ENCODE measurements at regions not wholly inside any gene's neighbourhood (a gene's known extent, or its start where the extent isn't known, plus 50 kb on each side); places are given as distances from the start of the nearest gene placed in this dataset.
A peak's percentile ranks its signal among the peaks of the same experiment; 100 is the strongest.
"Not testable (repeated sequence)": the region's sequence is repeated elsewhere in the genome, so short reads cannot be mapped to it uniquely, and the experiment has no call there.

DNA sequence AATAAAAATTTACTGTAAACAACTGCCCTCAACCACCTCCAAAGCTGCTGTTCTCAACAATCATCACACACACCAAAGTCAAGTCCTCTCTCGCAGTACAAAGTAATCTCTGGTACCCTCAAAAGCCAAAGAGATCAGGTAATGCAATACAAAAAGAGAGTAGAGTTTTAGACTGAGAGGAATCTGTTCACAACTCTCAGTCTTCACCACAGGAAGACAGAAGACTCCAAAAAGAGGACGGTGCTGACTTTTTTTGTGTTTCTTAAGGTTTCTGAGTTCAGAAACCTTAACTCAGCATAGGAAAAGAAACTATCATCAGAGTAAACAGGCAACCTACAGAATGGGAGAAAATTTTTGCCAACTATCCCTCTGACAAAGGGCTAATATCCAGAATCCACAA lies 1072.3 kb upstream of the DIAPH2 start:
- no peak for DNase-seq

DNA sequence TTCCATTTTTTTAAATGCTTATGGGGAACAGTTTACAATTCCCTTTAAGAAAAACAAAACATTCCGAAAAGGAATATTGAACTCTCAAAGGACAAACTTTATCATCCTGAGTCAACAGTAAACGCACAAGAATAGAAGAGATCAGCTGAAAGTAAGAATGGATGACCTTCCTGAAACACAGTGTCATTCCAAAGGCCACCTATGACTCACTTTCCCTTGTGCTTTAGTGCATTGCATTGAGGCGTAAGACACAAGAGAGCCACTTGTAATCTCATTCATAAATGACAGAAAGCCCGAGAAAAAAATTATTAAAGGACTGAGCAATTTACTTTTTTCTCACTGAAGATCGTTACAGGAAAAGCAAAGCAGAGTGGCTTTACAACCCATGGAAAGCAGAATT lies 1062.4 kb upstream of the DIAPH2 start:
- no peak for DNase-seq

DNA sequence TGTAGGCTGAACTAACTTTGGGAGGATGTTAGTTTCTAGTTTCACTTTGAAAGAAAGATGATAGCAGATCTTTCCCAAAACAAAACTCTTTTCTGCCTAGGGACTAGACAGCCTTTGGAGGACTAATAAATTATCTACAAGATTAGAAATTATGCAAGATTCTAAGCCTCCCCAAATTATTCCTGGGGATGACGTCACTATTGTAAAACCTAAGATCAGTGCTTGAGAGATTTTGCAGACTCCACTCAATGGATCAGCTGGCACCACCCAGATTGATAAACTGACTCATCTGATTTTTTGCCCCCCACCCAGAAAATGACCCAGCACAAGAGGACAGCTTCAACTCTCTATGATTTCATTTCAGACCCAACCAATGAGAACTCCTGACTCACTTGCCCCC lies 1057.9 kb upstream of the DIAPH2 start:
- DNase-seq, result no peak

DNA sequence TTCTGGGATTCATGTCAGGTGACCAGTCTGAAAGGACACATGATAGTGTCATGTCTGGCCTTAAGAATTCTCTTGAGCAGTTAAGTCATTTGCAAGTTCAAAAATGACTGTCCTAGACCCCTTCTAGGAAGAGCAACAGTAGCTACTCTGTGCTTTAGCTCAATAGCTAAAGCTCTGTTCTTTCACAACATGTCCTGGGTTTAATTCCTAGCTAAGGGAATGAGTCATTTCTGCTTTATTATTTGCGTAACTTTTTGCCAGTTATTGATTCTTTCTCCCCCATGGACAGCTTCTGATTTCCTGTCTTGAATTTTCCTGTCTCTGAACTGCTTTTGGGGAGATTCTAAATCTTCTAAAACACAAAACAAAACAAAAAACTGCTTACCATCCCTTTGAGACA lies 1055.8 kb upstream of the DIAPH2 start:
- no peak for DNase-seq

DNA sequence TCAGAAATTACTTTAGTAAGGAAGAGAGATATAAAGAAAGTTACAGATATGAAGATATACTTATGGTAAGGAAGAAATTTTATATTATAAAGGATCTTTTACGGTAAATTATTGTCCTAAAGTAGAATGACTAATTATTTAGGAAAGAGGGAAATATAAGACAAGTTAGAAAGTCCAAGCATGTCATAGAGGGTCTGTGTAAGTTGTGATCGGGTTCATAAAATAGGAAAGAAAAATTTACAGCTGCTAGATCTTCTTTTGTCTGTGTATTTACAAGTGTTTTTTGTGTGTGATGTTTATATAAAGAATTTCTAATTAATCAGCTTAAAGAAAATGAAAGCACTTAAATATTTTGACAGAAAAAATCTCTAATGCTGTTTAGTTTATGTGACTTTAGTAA lies 1054.9 kb upstream of the DIAPH2 start:
- DNase-seq, result peak; percentile 0

DNA sequence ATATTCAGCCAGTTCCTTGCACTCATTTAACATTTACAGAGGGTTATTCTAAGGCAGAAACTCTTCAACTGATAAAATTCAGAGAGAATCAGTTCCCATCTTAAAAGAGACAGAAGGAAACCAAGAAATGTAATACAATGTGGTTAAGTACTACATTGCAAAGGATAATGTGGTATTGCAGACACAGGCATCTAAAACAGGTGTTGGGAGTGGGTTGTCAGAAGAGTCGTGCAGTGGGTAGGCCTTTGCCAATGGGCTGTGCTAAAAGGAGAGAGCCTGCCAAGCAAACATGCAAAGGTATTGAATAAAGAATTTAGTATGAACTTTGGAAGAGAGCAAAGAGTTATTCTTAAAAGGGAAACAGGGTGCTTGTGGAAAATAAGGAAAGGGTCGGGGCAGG lies 1044.4 kb upstream of the DIAPH2 start:
- no peak for DNase-seq

DNA sequence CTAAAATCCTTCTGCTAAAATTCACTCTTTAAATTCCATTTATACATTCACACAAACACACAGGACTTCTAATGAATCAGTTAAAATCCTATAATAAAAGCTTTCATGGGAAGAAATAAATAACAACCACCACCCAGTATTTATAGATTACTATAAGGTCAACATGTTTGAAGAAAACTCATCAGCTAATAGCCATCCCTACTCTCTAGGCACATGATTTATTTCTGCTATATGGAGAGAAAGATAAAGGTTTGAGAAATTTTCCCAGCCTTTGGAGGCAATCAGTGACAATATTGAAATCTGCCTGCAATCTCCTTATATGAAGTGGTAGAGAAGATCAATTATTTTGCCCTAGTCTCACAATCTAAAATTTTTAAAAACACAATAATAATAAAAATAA lies 1038.9 kb upstream of the DIAPH2 start:
- DNase-seq, result no peak

DNA sequence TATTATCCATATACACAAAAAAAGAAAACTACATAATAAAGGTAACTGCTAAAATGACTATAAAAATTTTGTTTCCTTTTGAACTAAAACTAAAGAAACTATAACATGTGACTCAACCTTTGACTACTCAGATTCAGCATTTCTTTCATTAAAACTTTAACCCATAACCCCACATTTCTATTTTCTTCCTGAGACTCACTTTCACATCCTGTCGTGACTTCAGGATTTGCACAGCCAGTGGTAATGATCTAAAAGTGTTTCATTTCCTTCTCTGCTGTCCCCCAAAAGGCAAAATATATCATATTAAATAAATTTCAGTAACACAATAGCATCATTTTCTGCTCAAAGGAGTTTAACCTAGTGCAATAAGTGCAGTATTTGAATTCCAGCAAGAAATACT lies 1022.4 kb upstream of the DIAPH2 start:
- DNase-seq, result no peak

DNA sequence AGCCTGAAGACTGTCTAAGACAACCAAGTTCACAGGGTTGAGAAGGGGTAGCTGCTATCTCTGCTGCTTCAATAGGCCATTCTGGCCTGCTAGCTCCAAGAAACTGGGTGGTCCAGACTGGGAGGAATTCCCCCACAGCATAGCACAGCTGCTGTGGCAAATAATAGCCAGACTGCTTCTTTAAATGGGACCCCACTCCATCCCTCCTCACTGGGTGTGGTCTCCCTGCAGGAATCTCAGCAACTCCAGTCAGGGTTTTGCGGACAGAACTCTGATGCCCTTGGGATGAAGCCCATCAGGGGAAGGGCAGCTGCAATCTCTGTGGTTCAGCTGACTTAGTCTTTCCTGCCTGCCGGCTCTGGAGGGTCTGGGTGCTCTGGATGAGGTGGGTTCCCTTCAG lies 1018.6 kb upstream of the DIAPH2 start:
- DNase-seq, result no peak

DNA sequence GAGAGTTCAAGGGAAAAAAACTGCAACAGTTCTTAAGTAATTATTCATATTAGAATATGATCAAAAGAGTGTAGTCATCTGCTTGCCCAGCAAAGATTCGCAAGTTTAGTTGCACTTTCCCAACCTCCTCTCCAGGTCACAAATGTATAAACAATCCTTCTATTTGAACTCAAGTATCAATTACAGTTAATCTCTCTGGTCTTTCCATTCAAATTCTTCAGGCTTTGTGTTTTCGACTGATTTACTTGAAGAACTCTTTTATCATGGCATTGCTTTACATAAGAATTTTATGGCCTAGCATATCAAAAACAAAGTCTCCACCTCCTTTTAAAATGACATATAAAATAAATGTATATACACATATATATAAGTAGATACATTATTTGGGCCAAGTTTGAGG lies 1009.6 kb upstream of the DIAPH2 start:
- no peak for DNase-seq

DNA sequence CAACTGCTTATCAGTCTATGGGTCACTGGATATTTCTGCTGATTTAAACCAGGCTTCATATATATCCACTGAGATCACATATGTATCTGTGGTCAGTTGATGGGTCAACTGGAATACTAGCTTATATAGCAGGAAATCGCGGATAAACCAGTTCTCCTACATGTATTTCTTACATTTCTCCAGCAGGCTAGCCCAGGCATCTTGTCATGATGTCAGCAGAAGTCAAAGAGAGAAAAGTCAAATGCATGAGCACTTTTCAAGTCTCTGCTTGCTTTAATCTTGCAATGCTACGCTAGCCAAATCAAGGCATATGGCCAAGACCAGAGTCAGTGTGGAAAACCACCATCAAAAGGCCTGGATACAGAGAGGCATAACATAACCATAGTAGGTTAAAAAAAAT lies 1008.8 kb upstream of the DIAPH2 start:
- DNase-seq, result no peak

DNA sequence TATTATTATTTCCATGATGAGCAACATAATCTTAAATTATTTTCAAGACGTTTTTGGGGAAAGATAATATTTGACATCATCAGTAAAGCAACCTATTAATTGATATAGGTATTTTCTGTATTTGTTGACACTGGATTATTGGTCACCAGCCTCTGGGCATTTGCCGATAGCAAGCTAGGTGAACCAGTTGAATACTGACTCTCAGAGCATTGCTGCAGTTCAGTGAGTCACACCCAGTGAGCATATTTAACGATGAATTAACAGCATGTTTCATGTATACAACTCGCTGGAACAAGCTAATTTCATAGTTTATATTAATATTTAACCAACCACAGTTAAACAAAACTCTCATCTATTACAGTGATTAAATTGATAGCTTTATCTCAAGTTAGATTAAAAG lies 1006.0 kb upstream of the DIAPH2 start:
- DNase-seq, result no peak

DNA sequence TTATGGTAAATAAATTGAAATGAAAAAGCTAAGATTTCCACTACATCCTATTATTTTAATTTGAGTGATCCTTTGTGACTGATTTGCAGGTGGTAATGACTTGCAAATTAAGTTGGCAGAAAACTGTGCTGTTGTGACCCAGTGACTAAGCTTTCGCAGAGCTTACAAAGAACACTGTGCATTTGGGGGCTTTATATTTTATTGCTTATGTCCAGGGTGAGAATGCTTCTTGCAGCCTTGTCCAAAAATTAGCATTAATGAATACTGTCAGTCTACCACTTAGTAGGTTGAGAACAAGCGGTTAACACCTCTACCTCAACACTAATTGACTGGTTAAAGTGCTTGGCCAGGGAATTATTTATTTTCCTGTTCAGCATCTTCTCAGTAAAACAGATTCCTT lies 991.3 kb upstream of the DIAPH2 start:
- DNase-seq, result no peak

DNA sequence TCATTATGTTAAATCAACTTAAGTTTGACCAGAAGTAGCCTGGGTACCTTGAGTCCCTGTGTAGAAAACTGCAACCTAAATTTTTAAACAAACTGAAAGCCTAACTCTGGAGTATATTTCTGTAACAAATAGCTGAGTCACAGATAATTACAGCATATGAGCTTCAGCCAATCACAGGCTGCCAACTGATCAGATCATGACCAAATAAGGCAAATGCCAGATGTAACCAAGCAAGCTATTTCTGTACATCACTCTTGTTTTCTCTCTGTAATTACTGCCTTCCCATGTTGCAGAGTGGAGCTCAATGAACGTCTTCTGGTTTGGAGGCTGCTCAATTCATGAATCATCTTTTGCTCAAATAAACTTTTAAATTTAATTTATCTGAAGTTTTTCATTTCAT lies 980.9 kb upstream of the DIAPH2 start:
- DNase-seq, result no peak

DNA sequence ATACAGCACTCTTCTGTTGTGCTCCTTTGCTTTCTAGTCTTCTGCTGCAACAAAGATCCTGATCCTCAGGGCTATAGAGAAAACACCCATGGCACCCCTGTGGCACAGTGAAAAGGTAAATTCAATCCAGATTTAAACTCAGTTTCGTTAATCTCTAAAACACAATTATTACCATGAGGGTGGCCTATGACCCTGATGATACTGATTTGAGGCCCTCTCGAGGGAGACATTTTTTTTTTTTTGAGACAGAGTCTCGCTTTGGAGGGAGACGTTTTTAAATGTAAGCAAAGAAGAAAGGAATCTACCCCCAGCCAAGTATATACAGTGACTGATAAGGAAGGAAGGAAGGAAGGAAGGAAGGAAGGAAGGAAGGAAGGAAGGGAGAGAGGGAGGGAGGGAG lies 967.8 kb upstream of the DIAPH2 start:
- DNase-seq, result no peak

DNA sequence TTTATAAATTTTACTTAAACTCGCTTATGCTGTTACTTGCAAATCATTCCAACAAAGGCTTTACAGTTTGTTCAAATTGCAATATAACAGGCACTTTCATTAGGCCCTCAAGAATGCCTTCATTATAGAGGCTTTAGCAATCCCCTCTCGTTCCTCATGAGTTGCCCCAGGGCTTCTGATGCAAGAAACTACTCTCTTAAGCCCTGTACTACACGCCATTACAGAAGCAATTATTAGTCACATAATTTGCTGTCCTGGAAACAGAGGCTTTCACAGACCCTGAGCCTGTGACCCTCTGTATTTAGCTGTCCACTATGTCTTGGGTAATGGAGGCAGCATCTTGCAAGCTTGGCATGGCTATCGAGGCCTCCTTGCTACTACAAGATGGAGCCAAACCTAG lies 965.9 kb upstream of the DIAPH2 start:
- no peak for DNase-seq

DNA sequence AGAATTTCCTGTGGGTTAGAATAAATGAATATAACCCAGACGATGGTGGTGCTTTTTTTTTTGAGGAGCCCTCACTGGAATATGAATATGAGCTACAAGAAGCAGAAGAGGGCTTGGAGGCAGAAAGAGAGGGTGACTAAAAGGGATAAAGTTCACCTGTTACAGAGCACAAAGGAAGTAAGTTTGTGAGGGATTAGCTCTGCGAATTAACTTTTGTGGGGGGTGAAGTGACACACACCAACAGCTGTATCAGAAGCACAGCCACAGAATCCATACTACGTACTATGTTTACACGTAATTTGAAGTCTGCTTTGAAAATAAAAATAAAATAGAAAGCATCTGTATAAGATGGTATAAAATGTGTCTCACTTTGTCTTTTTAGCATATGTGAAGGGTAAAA lies 963.6 kb upstream of the DIAPH2 start:
- DNase-seq, result no peak

DNA sequence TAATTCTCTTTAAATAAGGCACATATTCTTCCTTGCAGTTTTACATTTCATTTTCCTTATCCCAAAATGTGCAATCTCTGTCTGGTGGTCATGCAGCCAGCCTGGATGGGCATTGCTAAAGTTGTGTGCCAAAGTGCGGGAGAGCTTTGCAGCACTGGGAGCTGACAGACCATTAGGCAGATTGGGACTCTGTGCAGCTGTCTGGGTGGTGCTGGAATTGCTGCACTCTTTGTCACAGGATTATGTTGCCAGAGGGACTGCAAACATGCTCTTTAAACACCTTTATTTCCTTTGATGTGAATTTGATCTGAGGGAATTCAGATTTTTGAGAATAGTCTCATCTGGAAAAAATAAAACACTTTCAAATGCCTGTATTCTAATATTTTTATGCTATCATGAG lies 956.2 kb upstream of the DIAPH2 start:
- peak; percentile 62 for DNase-seq

DNA sequence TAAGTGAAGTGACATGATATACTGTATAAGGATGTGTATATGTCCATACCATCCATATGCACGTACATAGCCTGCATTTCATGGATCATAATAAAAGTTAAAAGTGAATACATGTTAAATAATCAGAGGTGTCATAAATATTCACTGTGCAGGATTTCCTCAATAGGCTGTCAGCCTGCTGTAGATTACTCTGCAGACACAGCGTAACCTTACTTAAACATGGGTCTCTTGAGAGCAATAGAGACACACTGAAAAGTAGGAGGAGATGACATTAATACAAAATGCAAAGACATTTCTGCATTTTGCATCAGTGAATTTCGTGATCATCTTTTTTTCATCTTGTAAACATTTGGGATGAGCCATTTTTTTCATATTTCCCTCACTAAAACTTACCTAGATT lies 955.2 kb upstream of the DIAPH2 start:
- no peak for DNase-seq

DNA sequence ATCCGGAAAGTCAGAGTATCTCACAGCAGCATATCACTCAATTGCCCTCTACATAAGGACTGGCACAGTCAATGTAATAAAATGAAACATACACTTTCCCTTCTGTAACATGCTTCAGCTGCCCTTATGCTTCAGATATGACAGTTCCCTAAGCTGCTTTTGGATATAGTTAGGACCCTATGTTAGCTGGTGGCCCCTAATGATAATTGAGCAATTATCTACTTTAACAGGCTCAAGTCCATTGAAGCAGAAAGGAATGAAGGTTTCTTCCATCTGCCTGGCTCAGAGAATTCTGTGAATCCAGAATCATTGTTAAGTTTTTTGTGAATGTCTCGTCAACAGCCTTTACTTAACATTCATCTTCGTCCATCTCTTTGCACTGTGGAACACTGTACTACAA lies 951.2 kb upstream of the DIAPH2 start:
- DNase-seq, result peak; percentile 75

DNA sequence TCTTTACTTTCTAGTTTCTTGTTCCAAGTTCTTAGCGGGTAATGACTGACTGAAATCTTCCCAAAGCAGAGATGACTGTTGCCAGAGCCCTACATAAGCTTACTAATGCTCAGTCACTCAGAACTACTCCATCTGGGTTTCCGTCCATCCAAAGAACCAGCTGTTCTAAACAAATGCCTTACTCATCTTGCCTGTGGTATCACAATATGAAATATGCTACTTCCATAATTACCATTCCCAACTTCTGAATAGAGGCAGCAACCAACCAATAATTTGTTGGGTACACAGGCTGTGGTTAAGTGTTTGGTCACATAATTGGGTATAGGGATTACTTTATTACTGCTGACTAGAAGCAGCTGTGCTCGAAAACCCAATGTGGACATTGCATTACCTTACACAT lies 930.2 kb upstream of the DIAPH2 start:
- no peak for DNase-seq

DNA sequence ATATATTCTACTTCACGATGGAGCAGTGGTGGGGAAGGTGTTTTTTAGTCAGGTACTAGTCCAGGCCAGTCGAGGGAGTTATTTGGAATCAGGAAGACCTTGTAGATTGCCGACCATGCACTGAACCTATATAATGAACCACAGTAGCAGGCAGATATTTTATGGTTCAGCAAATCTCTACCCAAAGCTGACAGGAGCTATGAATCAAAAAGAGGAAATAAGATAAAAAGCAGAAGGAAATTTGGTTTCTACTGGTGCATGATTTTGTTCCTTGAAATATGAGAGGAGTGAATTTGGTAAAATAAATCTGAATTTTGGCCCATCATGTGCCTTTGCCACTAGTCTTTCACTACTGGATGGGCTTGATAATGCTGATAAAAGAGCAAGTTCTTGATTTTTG lies 924.3 kb upstream of the DIAPH2 start:
- DNase-seq, result no peak

DNA sequence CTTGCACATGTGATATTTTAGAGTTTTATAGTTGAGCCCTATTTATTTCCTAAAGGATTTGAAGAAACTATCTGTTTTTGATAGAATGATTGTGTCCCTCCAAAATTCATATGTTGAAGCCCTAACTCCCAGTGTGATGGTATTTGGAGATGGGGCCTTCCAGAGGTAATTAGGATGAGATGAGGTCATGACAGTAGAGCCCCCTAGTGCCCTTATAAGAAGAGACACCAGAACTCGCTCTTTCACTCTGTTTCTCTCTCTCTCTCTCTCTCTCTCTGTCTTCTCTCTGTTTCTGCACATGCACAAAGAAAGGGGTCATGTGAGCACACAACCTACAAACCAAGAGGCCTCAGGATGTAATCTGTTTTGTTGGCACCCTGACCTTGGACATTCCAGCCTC lies 921.9 kb upstream of the DIAPH2 start:
- peak; percentile 42 for DNase-seq

DNA sequence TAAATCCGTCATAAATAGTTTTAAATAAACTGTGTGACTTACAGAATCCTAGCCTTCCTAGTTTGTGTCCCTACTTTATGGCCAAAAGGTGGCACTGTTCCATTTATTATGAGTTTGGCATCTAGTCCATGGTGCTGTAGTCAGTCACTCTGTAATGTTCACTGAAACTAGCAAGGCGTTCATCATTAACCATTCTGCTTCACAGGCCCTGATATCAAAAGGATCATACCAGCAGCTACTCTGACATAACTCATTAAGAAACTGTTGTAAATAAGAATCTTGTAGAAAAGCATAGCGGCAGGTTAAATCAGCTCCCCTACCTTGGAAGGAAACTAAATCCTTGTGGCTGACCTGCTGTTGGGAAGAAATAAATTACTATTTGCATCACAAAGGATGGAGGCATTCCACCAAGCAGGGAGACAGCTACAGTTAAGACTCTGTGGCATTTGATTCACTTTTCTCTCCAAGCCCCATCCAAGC lies 919.6 kb upstream of the DIAPH2 start:
- DNase-seq, result peak; percentile 61

DNA sequence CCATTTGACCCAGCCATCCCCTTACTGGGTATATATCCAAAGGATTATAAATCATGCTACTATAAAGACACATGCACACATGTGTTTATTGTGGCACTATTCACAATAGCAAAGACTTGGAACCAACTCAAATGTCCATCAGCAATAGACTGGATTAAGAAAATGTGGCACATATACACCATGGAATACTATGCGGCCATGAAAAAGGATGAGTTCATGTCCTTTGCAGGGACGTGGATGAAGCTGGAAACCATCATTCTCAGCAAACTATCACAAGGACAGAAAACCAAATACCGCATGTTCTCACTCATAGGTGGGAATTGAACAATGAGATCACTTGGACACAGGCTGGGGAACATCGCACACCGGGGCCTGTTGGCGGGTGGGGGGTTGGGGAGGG lies 913.4 kb upstream of the DIAPH2 start:
- DNase-seq, result not testable (repeated sequence)

DNA sequence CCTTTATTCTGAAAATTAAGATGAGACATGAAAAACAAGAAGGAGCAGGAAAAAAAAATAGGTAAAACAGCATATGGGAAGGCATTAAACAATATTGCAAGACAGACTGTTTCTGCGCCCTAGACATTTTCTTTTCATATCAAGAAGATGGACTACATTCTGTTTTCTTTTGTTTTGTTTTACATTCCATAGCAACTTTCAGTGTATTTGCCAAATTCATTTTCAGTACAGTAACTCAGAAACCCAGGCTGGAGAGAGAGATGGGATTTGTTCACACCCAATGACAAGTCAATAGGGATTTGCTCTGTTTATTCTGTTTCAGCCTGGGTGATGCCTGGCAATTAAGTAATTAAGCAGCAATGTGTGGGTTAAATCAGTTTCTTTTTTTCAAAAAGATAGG lies 892.8 kb upstream of the DIAPH2 start:
- DNase-seq, result no peak

All from NCI-H82 (cell line).